NB4 (cell line): ENCODE measurements at regions not wholly inside any gene's neighbourhood (a gene's known extent, or its start where the extent isn't known, plus 50 kb on each side); places are given as distances from the start of the nearest gene placed in this dataset.

Source experiments
- POLR2A ChIP-seq: IDR thresholded peaks from 2 replicates; pipeline ENCODE4 v1.6.1; 2011; ENCODE audit warnings: mild to moderate bottlenecking; ENCODE audit not compliant: insufficient read length; ENCODE audit errors: extremely low read depth
- TF ChIP-seq, protein P1 (sequence below): IDR thresholded peaks from one replicate; pipeline ENCODE4 v1.5.1; 2012; ENCODE audit warnings: low read depth, low read length

DNA sequence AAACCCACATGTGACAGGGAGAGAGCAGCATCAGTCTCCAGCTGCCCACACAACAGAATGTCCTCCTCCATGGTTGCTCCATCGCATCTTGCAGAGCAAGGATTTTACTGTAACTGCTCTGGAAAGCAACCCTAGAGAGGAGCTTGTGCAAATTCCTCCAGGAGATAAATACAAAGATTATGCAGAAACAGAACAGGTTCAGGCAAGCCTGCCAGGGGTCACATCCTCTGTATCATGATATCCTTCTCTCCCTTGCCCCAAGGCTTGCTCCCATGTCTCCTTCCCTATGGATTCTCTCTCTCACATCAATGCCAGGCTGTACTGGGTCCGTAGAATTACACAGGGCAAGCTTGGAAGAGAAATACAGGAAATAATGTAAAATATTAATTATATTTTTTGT, 226.0 kb downstream of the MPDZ start:
- TF ChIP-seq, protein P1, sequence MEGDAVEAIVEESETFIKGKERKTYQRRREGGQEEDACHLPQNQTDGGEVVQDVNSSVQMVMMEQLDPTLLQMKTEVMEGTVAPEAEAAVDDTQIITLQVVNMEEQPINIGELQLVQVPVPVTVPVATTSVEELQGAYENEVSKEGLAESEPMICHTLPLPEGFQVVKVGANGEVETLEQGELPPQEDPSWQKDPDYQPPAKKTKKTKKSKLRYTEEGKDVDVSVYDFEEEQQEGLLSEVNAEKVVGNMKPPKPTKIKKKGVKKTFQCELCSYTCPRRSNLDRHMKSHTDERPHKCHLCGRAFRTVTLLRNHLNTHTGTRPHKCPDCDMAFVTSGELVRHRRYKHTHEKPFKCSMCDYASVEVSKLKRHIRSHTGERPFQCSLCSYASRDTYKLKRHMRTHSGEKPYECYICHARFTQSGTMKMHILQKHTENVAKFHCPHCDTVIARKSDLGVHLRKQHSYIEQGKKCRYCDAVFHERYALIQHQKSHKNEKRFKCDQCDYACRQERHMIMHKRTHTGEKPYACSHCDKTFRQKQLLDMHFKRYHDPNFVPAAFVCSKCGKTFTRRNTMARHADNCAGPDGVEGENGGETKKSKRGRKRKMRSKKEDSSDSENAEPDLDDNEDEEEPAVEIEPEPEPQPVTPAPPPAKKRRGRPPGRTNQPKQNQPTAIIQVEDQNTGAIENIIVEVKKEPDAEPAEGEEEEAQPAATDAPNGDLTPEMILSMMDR, result no peak
- no peak for TF ChIP-seq POLR2A
